ENCODE measurements at regions not wholly inside any gene's neighbourhood (a gene's known extent, or its start where the extent isn't known, plus 50 kb on each side); places are given as distances from the start of the nearest gene placed in this dataset.

- TF ChIP-seq CTCF (tag by site-specific recombination; IDR thresholded peaks at IDR 0.05) (no peak), KLF7 (tag by site-specific recombination; IDR thresholded peaks at IDR 0.05; ENCODE audit: borderline replicate concordance) (no peak), ZNF621 (tag by site-specific recombination; IDR thresholded peaks at IDR 0.05) (no peak), ZNF10 (tag by site-specific recombination; IDR thresholded peaks at IDR 0.05) (no peak), SP2 (tag by site-specific recombination; IDR thresholded peaks at IDR 0.05) (no peak), OVOL3 (tag by site-specific recombination; IDR thresholded peaks at IDR 0.05) (no peak), ZNF629 (tag by site-specific recombination; IDR thresholded peaks at IDR 0.05) (no peak), YY1 (tag by site-specific recombination; IDR thresholded peaks at IDR 0.05) (no peak), MYNN (tag by site-specific recombination; IDR thresholded peaks at IDR 0.05; ENCODE audit: borderline replicate concordance) (no peak), KLF16 (tag by site-specific recombination; IDR thresholded peaks at IDR 0.05) (no peak), ZBTB10 (tag by site-specific recombination; IDR thresholded peaks at IDR 0.05) (no peak)
Measured at GRCh38 chr20:10110151-10110550, 75.4 kb downstream of the ANKEF1 start.

Measured in HEK293 (cell line).